ENCODE measurements at regions not wholly inside any gene's neighbourhood (a gene's known extent, or its start where the extent isn't known, plus 50 kb on each side); places are given as distances from the start of the nearest gene placed in this dataset.
"Not testable (repeated sequence)": the region's sequence is repeated elsewhere in the genome, so short reads cannot be mapped to it uniquely, and the experiment has no call there.

- not testable (repeated sequence) for DNase-seq (ENCODE audit: low read depth)
These were observed 58.5 kb upstream of the NBPF26 start for GRCh38 chr1:120665250-120665577.

DNA sequence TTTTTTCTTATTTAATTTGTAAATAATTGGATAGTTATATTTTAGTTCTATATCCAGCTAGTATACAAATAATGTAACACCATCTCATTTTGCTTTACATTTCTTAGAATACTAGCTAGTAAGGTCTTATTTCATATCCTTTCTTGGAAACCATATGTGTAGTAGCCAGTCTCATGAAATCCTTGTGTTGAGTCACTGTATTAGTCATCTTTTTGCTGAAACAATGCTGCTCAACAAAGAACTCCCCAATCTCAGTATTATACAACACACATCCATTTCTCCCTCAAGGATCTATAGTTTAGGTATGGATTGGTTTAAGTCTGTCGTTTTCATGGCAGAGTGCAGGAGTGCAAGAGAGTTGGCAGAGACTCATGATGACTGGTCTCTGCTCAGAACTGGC is 55.6 kb upstream of the NBPF26 start:
- DNase-seq (ENCODE audit: low read depth) = not testable (repeated sequence)

Data from HS-5 (cell line).